ENCODE measurements at regions not wholly inside any gene's neighbourhood (a gene's known extent, or its start where the extent isn't known, plus 50 kb on each side); places are given as distances from the start of the nearest gene placed in this dataset.
"Not testable (repeated sequence)": the region's sequence is repeated elsewhere in the genome, so short reads cannot be mapped to it uniquely, and the experiment has no call there.

DNA sequence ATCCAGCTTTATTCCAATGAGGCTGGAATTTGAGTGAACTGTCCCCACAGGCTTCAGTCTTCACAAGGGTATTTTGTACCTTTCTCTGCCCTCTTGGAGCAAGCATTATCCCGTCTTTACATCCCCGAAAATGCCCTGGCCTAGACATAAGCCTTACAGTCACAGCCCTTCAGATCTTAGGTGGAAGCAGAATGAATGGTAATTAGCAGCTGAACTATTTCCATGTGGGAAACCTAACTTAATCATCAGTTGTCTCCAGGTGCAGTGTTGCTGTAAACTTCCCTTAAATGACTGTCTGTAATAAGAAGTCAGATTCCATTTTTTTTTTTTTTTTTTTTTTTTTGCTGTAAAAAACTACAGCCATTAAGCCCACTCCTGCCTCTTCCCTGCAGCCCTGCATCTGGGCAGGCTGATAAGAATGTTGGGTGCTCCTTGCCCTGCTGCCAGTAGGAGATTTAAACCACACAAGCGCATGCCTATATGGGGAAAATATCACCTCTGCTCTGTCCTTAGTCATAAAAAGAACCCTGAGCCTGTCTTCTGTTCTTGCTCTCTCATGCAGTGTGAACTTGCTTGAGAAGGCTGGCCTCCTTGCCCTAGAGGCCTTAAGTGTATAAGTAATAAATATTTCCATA lies 426.8 kb upstream of the SLITRK5 start:
- no peak overlapping the region for H3K4me3 ChIP-seq
- no peaks in the 10 kb centered on the region for H3K4me1 ChIP-seq
- H3K9me3 ChIP-seq = no peaks in the 10 kb centered on the region
- no peak for DNase-seq
- intact Hi-C loops (cut with DNase I) = no loop called here
- TF ChIP-seq, protein P1, sequence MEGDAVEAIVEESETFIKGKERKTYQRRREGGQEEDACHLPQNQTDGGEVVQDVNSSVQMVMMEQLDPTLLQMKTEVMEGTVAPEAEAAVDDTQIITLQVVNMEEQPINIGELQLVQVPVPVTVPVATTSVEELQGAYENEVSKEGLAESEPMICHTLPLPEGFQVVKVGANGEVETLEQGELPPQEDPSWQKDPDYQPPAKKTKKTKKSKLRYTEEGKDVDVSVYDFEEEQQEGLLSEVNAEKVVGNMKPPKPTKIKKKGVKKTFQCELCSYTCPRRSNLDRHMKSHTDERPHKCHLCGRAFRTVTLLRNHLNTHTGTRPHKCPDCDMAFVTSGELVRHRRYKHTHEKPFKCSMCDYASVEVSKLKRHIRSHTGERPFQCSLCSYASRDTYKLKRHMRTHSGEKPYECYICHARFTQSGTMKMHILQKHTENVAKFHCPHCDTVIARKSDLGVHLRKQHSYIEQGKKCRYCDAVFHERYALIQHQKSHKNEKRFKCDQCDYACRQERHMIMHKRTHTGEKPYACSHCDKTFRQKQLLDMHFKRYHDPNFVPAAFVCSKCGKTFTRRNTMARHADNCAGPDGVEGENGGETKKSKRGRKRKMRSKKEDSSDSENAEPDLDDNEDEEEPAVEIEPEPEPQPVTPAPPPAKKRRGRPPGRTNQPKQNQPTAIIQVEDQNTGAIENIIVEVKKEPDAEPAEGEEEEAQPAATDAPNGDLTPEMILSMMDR (IDR thresholded peaks at IDR 0.05) = no peak
- TF ChIP-seq POLR2A (IDR thresholded peaks at IDR 0.05) = no peak
- no peak overlapping the region for H3K27ac ChIP-seq
- no peaks in the 10 kb centered on the region for H3K36me3 ChIP-seq (replicated peaks in 1 of 2; ENCODE audit: insufficient read depth in 1 of 2, low read depth in 2 of 2)
- H3K27me3 ChIP-seq = no peaks in the 10 kb centered on the region
- no peak for ATAC-seq
- 50 to 71% methylated on average over 3 of the region's 3 CpGs for WGBS, 2 donors

DNA sequence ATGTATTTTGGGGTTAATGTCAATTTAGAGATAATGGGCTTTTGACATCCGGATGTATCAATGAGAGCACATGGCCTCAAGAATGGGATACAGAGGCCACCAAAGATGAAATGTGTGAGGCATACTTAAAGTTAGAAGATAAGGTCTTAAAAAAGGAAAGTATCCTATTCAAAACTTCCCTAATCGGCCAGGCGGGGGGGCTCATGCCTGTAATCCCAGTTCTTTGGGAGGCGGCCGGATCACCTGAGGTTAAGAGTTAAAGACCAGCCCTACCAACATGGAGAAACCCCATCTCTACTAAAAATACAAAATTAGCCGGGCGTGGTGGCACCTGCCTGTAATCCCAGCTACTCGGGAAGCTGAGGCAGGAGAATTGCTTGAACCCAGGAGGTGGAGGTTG lies 421.3 kb upstream of the SLITRK5 start:
- ATAC-seq; H3K27me3 ChIP-seq; H3K4me3 ChIP-seq; H3K4me1 ChIP-seq; H3K27ac ChIP-seq; H3K9me3 ChIP-seq; H3K36me3 ChIP-seq (replicated peaks in 1 of 2; ENCODE audit: insufficient read depth in 1 of 2, low read depth in 2 of 2); intact Hi-C loops (cut with DNase I); DNase-seq: not testable (repeated sequence)
- WGBS, 2 donors = 72 to 75% methylated on average over 8 of the region's 8 CpGs

DNA sequence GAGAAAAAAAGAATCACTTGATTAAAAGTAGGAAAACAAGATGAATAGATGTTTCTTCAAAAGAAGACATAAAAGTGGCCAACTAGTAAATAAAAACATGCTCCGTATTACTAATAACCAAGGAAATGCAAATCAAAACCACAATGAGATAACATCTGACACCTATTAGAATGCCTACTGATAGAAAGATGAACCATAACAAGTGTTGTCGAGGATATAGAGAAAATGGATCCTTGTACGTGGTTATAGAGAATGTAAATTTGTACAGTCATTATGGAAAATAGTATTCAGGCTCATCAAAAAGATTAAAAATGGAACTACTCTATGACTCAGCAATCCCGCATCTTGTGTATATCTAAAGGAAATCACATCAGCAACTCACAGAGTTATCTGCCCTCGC lies 415.8 kb upstream of the SLITRK5 start:
- Histone ChIP-seq H3K4me1 (no peaks in the 10 kb centered on the region), H3K9me3 (no peaks in the 10 kb centered on the region), H3K4me3 (no peak overlapping the region), H3K27me3 (no peaks in the 10 kb centered on the region), H3K36me3 (replicated peaks in 1 of 2; ENCODE audit: insufficient read depth in 1 of 2, low read depth in 2 of 2) (no peaks in the 10 kb centered on the region), H3K27ac (no peak overlapping the region)
- intact Hi-C loops (cut with DNase I) = no loop called here
- TF ChIP-seq, protein P1 (IDR thresholded peaks at IDR 0.05) = no peak
- no peak for TF ChIP-seq POLR2A (IDR thresholded peaks at IDR 0.05)
- DNase-seq = no peak
- ATAC-seq = no peak
- 77 to 81% methylated on average over 5 of the region's 5 CpGs for WGBS, 2 donors

DNA sequence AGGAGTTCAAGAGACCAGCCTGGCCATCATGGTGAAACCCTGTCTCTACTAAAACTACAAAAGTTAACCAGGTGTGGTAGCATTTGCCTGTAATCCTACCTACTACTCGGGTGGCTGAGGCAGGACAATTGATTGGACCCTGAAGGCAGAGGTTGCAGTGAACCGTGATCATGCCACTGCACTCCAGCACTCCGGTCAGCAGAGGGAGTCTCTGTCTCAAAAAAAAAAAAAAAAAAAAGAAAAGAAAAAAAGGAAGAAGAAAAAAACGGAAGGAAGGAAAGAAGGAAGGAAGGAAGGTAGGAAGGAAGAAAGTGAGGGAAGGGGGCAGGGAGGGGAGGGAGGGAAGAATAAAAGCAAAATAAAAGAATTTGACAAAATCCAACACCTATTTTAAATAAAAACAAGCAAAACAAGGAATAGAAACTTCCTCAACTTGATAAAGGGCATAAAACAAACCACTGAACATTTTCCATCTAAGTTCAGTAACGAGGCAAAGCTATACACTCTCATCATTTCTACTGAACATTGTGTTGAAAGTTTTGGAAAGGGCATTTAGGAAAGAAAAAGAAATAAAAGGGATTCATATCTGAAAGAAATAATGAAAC lies 411.6 kb upstream of the SLITRK5 start:
- no peak overlapping the region for H3K27ac ChIP-seq
- intact Hi-C loops (cut with DNase I) = no loop called here
- no peak for ATAC-seq
- TF ChIP-seq, protein P1 (IDR thresholded peaks at IDR 0.05) = peak in 4 of 7 experiments; percentile 9 to 48 (median 22)
- TF ChIP-seq POLR2A (IDR thresholded peaks at IDR 0.05) = no peak
- WGBS, 2 donors = 6 to 16% methylated on average over 5 of the region's 5 CpGs
- H3K4me1 ChIP-seq = no peaks in the 10 kb centered on the region
- DNase-seq = no peak
- H3K36me3 ChIP-seq (replicated peaks in 1 of 2; ENCODE audit: insufficient read depth in 1 of 2, low read depth in 2 of 2) = no peaks in the 10 kb centered on the region
- H3K9me3 ChIP-seq = no peaks in the 10 kb centered on the region
- H3K4me3 ChIP-seq = no peak overlapping the region
- H3K27me3 ChIP-seq = no peaks in the 10 kb centered on the region

DNA sequence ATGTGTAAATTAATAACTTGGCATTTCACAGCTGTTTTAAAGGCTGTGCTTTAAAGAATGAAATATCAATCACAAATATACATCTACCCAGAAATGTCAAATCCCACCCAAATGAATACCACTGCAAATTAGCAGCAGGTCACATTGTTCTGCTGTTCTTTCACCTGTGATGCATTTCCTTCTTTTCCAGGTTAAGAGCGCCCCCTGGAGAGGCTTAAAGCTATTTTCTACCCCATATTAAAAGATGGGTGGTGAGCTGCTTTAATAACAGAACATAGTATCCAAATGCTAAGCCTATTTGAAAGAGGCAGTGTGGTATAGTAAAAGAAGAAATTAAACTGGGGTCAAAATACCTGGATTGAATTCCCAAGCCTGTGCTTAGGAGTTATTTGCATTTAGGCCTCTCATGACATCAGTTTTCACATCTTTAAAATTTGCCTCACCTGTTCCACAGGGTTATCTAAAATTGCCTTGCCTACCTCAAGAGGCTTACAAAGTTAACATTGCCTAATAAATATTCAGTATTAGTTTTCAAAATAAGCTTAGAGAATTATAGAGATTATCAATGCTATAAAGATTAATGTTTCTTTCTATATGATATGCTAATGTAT lies 396.9 kb upstream of the SLITRK5 start:
- no peaks in the 10 kb centered on the region for H3K27me3 ChIP-seq
- DNase-seq = peak; percentile 28 to 42 (median 30)
- no peaks in the 10 kb centered on the region for H3K4me1 ChIP-seq
- intact Hi-C loops (cut with DNase I) = no loop called here
- 0% methylated on average over 1 of the region's 1 CpG for WGBS, 2 donors
- H3K9me3 ChIP-seq = no peaks in the 10 kb centered on the region
- no peak overlapping the region for H3K4me3 ChIP-seq
- TF ChIP-seq, protein P1 (IDR thresholded peaks at IDR 0.05) = peak in 6 of 7 experiments; percentile 37 to 51 (median 42)
- TF ChIP-seq POLR2A (IDR thresholded peaks at IDR 0.05) = no peak
- no peak overlapping the region for H3K27ac ChIP-seq
- ATAC-seq = no peak
- no peaks in the 10 kb centered on the region for H3K36me3 ChIP-seq (replicated peaks in 1 of 2; ENCODE audit: insufficient read depth in 1 of 2, low read depth in 2 of 2)

Measured in body of pancreas (tissue), 4 donors.